Lower leg skin (tissue), 3 donors: ENCODE measurements at regions not wholly inside any gene's neighbourhood (a gene's known extent, or its start where the extent isn't known, plus 50 kb on each side); places are given as distances from the start of the nearest gene placed in this dataset.

Experiments used
- POLR2A ChIP-seq, 2 donors: fragments of 450-650 bp; IDR thresholded peaks; one replicate each; pipeline ENCODE4 v1.6.1; 2016 to 2017; ENCODE audit warnings: antibody characterized with exemption in 2 of 2, mild to moderate bottlenecking in 1 of 2, moderate library complexity in 1 of 2
- TF ChIP-seq, protein P1 (sequence below), 3 donors: fragments of 450-650 bp; IDR thresholded peaks; one replicate each; pipeline ENCODE4 v1.5.1; 2016; ENCODE audit warnings: antibody characterized with exemption in 3 of 3, mild to moderate bottlenecking in 3 of 3, moderate library complexity in 2 of 3

GRCh38 chr1:232571523-232571922 is 58.4 kb downstream of the SIPA1L2 start:
- TF ChIP-seq, protein P1, sequence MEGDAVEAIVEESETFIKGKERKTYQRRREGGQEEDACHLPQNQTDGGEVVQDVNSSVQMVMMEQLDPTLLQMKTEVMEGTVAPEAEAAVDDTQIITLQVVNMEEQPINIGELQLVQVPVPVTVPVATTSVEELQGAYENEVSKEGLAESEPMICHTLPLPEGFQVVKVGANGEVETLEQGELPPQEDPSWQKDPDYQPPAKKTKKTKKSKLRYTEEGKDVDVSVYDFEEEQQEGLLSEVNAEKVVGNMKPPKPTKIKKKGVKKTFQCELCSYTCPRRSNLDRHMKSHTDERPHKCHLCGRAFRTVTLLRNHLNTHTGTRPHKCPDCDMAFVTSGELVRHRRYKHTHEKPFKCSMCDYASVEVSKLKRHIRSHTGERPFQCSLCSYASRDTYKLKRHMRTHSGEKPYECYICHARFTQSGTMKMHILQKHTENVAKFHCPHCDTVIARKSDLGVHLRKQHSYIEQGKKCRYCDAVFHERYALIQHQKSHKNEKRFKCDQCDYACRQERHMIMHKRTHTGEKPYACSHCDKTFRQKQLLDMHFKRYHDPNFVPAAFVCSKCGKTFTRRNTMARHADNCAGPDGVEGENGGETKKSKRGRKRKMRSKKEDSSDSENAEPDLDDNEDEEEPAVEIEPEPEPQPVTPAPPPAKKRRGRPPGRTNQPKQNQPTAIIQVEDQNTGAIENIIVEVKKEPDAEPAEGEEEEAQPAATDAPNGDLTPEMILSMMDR (IDR thresholded peaks at IDR 0.05) = no peak
- TF ChIP-seq POLR2A (IDR thresholded peaks at IDR 0.05) = no peak
